A549 (cell line): ENCODE measurements at regions not wholly inside any gene's neighbourhood (a gene's known extent, or its start where the extent isn't known, plus 50 kb on each side); places are given as distances from the start of the nearest gene placed in this dataset.

Experiments used
- ATAC-seq, 2 experiments: fragments of 200-7000 bp in 1 of 2; fragments of >200 bp in 1 of 2; cut with Nextera tagmentation in 1 of 2; cut with Tn5 transposase in 1 of 2; 3 replicates each; pipeline versions ENCODE4 v1.8.0 to v1.9.1; 2018 to 2020; ENCODE audit warnings: mild to moderate bottlenecking in 1 of 2, moderate library complexity in 1 of 2
- CTCF ChIA-PET: fragments of 300-600 bp; sonication (Branson Sonifier 250); formaldehyde crosslinking; extraction: SDS; loops from one replicate; lab custom pipeline; 2021; ENCODE audit warnings: antibody characterized with exemption, inconsistent platforms; lab: Yijun Ruan, JAX
- POLR2A ChIA-PET: fragments of 350-600 bp; formaldehyde crosslinking; extraction: SDS; loops from one replicate; lab custom pipeline; 2021; ENCODE audit warnings: antibody characterized with exemption, inconsistent platforms; lab: Yijun Ruan, JAX
- DNase-seq, 2 experiments: peaks; one replicate each; pipeline versions ENCODE4 v3.0.0 to v3.0.0-alpha.2; 2011 to 2016; ENCODE audit warnings: low read depth in 1 of 2, low spot score in 1 of 2
- FAIRE-seq: peaks from 2 replicates; lab custom pipeline; 2011; peaks lifted over from hg19 to GRCh38; lab: Jason Lieb, UNC
- H3K27ac ChIP-seq, 2 experiments: fragments of >200 bp; sonication (Bioruptor Twin); formaldehyde crosslinking; 3 replicates each; pipeline ENCODE4 v1.5.1; 2016 to 2017
- H3K4me1 ChIP-seq: fragments of >200 bp; sonication (Bioruptor Twin); formaldehyde crosslinking; 3 replicates; pipeline ENCODE4 v1.6.1; 2016
- H3K4me2 ChIP-seq: fragments of >200 bp; sonication (Bioruptor Twin); formaldehyde crosslinking; 3 replicates; pipeline ENCODE4 v1.6.1; 2016
- H3K4me3 ChIP-seq: fragments of >200 bp; sonication (Bioruptor Twin); formaldehyde crosslinking; 3 replicates; pipeline ENCODE4 v1.5.1; 2016
- H3K9me3 ChIP-seq: fragments of >200 bp; sonication (Bioruptor Twin); formaldehyde crosslinking; 3 replicates; pipeline ENCODE4 v1.6.1; 2016
- CHD4 ChIP-seq: fragments of 200-600 bp; sonication (generic); IDR thresholded peaks from 2 replicates; pipeline ENCODE4 v1.6.1; 2016; ENCODE audit warnings: antibody characterized with exemption, mild to moderate bottlenecking, borderline replicate concordance
- ELK1 ChIP-seq: fragments of 150-350 bp; IDR thresholded peaks from 2 replicates; pipeline ENCODE4 v1.6.1; 2014; ENCODE audit warnings: low read depth, mild to moderate bottlenecking, low read length
- EP300 ChIP-seq, 2 experiments: fragments of >200 bp; sonication (Bioruptor Twin); formaldehyde crosslinking; IDR thresholded peaks; 2 replicates in 1 of 2; 3 replicates in 1 of 2; pipeline ENCODE4 v1.6.1; 2016 to 2017
- FOSB ChIP-seq: fragments of 250-450 bp; sonication (Bioruptor Pico); IDR thresholded peaks from 2 replicates; pipeline ENCODE4 v1.5.0; 2020; ENCODE audit warnings: mild to moderate bottlenecking, moderate library complexity
- FOXS1 ChIP-seq: fragments of 250-450 bp; sonication (Bioruptor Pico); IDR thresholded peaks from 2 replicates; pipeline ENCODE4 v1.5.0; 2020; ENCODE audit warnings: mild to moderate bottlenecking, moderate library complexity
- HDAC2 ChIP-seq: fragments of 200-600 bp; sonication (generic); IDR thresholded peaks from 2 replicates; pipeline ENCODE4 v1.6.1; 2016
- HES2 ChIP-seq: fragments of >200 bp; sonication (Bioruptor Twin); formaldehyde crosslinking; IDR thresholded peaks from 2 replicates; pipeline ENCODE4 v1.6.1; 2016
- HEYL ChIP-seq: fragments of 250-450 bp; sonication (Bioruptor Pico); IDR thresholded peaks from 2 replicates; pipeline ENCODE4 v1.8.0; 2021; ENCODE audit warnings: mild to moderate bottlenecking, moderate library complexity
- HOXA7 ChIP-seq: fragments of 250-450 bp; sonication (Bioruptor Pico); IDR thresholded peaks from 2 replicates; pipeline ENCODE4 v1.5.0; 2020; ENCODE audit warnings: mild to moderate bottlenecking, moderate library complexity
- HOXB13 ChIP-seq: fragments of 250-450 bp; sonication (Bioruptor Pico); IDR thresholded peaks from 2 replicates; pipeline ENCODE4 v1.5.0; 2020; ENCODE audit warnings: low read depth, mild to moderate bottlenecking, moderate library complexity
- JUNB ChIP-seq: fragments of >200 bp; sonication (Bioruptor Twin); formaldehyde crosslinking; IDR thresholded peaks from 2 replicates; pipeline ENCODE4 v1.6.1; 2016
- KDM5A ChIP-seq: fragments of 200-600 bp; sonication (generic); IDR thresholded peaks from 2 replicates; pipeline ENCODE4 v1.6.1; 2016; ENCODE audit warnings: antibody characterized with exemption, mild to moderate bottlenecking
- MAZ ChIP-seq: fragments of 150-350 bp; IDR thresholded peaks from 2 replicates; pipeline ENCODE4 v1.6.1; 2014; ENCODE audit warnings: antibody characterized with exemption, low read depth, low read length, borderline replicate concordance
- NPAS2 ChIP-seq: fragments of 250-450 bp; sonication (Bioruptor Pico); IDR thresholded peaks from 2 replicates; pipeline ENCODE4 v1.8.0; 2022; ENCODE audit warnings: mild to moderate bottlenecking, moderate library complexity, borderline replicate concordance
- NR3C1 ChIP-seq: fragments of >200 bp; sonication (Bioruptor Twin); formaldehyde crosslinking; IDR thresholded peaks from 3 replicates; pipeline ENCODE4 v1.6.1; 2017
- POLR2AphosphoS2 ChIP-seq: conservative IDR thresholded peaks from 2 replicates; pipeline ENCODE4 v1.6.1; 2012; ENCODE audit warnings: low read length, improper control_type of control experiment, inconsistent platforms
- RAD21 ChIP-seq, 2 experiments: fragments of >200 bp in 1 of 2; sonication (Bioruptor Twin) in 1 of 2; formaldehyde crosslinking in 1 of 2; IDR thresholded peaks in 1 of 2; conservative IDR thresholded peaks in 1 of 2; 2 replicates in 1 of 2; 3 replicates in 1 of 2; pipeline ENCODE4 v1.6.1; 2012 to 2018; ENCODE audit warnings: inconsistent platforms in 1 of 2
- RCOR1 ChIP-seq: fragments of 150-350 bp; IDR thresholded peaks from 2 replicates; pipeline ENCODE4 v1.6.1; 2014; ENCODE audit warnings: antibody characterized with exemption, low read length, low read depth
- RFX5 ChIP-seq: fragments of 450-650 bp; IDR thresholded peaks from 2 replicates; pipeline ENCODE4 v1.7.1; 2014; ENCODE audit warnings: antibody characterized with exemption, mild to moderate bottlenecking, moderate library complexity
- USF2 ChIP-seq: fragments of 450-650 bp; IDR thresholded peaks from 2 replicates; pipeline ENCODE4 v1.6.1; 2014; ENCODE audit warnings: antibody characterized with exemption
- ZSCAN20 ChIP-seq: fragments of 250-450 bp; sonication (Bioruptor Pico); IDR thresholded peaks from 2 replicates; pipeline ENCODE4 v1.8.0; 2022; ENCODE audit warnings: mild to moderate bottlenecking, moderate library complexity
- WGBS: methylation state at CpG from one replicate; pipeline ENCODE4 v1.1.6; 2017; ENCODE audit errors: missing lambda C conversion rate; 5-methylcytosine and 5-hydroxymethylcytosine counted together
- TF ChIP-seq, protein P1 (sequence below): fragments of 250-450 bp; sonication (Bioruptor Pico); IDR thresholded peaks from 2 replicates; pipeline ENCODE4 v1.5.0; 2021; ENCODE audit warnings: mild to moderate bottlenecking, moderate library complexity, borderline replicate concordance

- H3K27ac ChIP-seq: no peak overlapping the region
- no peak for FAIRE-seq
- POLR2A ChIA-PET: no interaction called here
- ATAC-seq: no peak; a peak in 1 of 6 replicates
- TF ChIP-seq RFX5 (no peak), POLR2AphosphoS2 (no peak), HOXA7 (CRISPR knock-in tag) (no peak), JUNB (no peak), FOXS1 (CRISPR knock-in tag) (no peak), RCOR1 (no peak), EP300 (IDR thresholded peaks at IDR 0.05) (no peak), ELK1 (no peak), ZSCAN20 (CRISPR knock-in tag) (no peak), HEYL (CRISPR knock-in tag) (no peak), NPAS2 (CRISPR knock-in tag) (no peak), FOSB (CRISPR knock-in tag) (no peak), RAD21 (conservative IDR thresholded peaks at IDR 0.05 in 1 of 2, IDR thresholded peaks at IDR 0.05 in 1 of 2) (no peak), CHD4 (no peak), MAZ (no peak), HES2 (no peak), KDM5A (no peak), HDAC2 (no peak)
- TF ChIP-seq, all 56 proteins: peak for 0
- 66% methylated on average over 19 of the region's 23 CpGs for WGBS
- H3K4me3 ChIP-seq: no peak overlapping the region
- no peaks in the 10 kb centered on the region for H3K4me1 ChIP-seq
- no peak for DNase-seq
- H3K9me3 ChIP-seq: no peaks in the 10 kb centered on the region
- CTCF ChIA-PET: no interaction called here
- no peak overlapping the region for H3K4me2 ChIP-seq
Measured at GRCh38 chr7:1310936-1311335, 78.3 kb downstream of the UNCX start.

GRCh38 chr7:1311406-1312135, 78.9 kb downstream of the UNCX start:
- peak in 1 of 2 experiments; percentile 15; a peak in 1 of 6 replicates for ATAC-seq
- TF ChIP-seq NR3C1 (no peak), POLR2AphosphoS2 (no peak), HOXB13 (CRISPR knock-in tag) (no peak), USF2 (no peak)
- TF ChIP-seq, protein P1, sequence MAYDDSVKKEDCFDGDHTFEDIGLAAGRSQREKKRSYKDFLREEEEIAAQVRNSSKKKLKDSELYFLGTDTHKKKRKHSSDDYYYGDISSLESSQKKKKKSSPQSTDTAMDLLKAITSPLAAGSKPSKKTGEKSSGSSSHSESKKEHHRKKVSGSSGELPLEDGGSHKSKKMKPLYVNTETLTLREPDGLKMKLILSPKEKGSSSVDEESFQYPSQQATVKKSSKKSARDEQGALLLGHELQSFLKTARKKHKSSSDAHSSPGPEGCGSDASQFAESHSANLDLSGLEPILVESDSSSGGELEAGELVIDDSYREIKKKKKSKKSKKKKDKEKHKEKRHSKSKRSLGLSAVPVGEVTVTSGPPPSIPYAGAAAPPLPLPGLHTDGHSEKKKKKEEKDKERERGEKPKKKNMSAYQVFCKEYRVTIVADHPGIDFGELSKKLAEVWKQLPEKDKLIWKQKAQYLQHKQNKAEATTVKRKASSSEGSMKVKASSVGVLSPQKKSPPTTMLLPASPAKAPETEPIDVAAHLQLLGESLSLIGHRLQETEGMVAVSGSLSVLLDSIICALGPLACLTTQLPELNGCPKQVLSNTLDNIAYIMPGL: no peak
- no peak for FAIRE-seq
- CTCF ChIA-PET: no interaction called here
- WGBS: 70% methylated on average over 30 of the region's 32 CpGs
- Histone ChIP-seq H3K9me3 (no peaks in the 10 kb centered on the region), H3K4me2 (no peak overlapping the region), H3K4me3 (no peak overlapping the region), H3K27ac (no peak overlapping the region), H3K4me1 (no peaks in the 10 kb centered on the region)
- no peak for DNase-seq
- POLR2A ChIA-PET: no interaction called here
